Heart right ventricle (tissue), 16 donors: ENCODE measurements at regions not wholly inside any gene's neighbourhood (a gene's known extent, or its start where the extent isn't known, plus 50 kb on each side); places are given as distances from the start of the nearest gene placed in this dataset.

ENCODE experiments used
- ATAC-seq, 8 donors: fragments of 200-7000 bp; cut with Tn5 transposase; one replicate each; pipeline ENCODE4 v1.9.1; 2020; ENCODE audit warnings: mild to moderate bottlenecking in 8 of 8, moderate library complexity in 8 of 8, moderate number of reproducible peaks in 1 of 8
- DNase-seq, 2 donors: peaks; one replicate each; pipeline ENCODE4 v3.0.0-alpha.2; 2020
- H3K27ac ChIP-seq, 10 donors: fragments of 200-600 bp; sonication (generic) in 2 of 10; one replicate each; pipeline versions ENCODE4 v1.5.0 to v1.8.0; 2020 to 2022; ENCODE audit warnings: mild to moderate bottlenecking in 3 of 10
- H3K27me3 ChIP-seq, 7 donors: fragments of 200-600 bp; one replicate each; pipeline ENCODE4 v1.8.0; 2021 to 2022; ENCODE audit warnings: mild to moderate bottlenecking in 2 of 7
- H3K36me3 ChIP-seq, 9 donors: fragments of 200-600 bp; sonication (generic) in 1 of 9; one replicate each; pipeline versions ENCODE4 v1.5.0 to v1.8.0; 2020 to 2022; ENCODE audit warnings: mild to moderate bottlenecking in 2 of 9
- H3K4me1 ChIP-seq, 9 donors: fragments of 200-600 bp; sonication (generic) in 1 of 9; one replicate each; pipeline versions ENCODE4 v1.5.0 to v1.8.0; 2020 to 2022; ENCODE audit warnings: mild to moderate bottlenecking in 4 of 9
- H3K4me3 ChIP-seq, 10 donors: fragments of 200-600 bp; sonication (generic) in 2 of 10; one replicate each; pipeline versions ENCODE4 v1.5.0 to v1.8.0; 2020 to 2022; ENCODE audit warnings: mild to moderate bottlenecking in 7 of 10, moderate library complexity in 2 of 10
- H3K9me3 ChIP-seq, 11 donors: fragments of 200-600 bp in 10 of 11; sonication (generic) in 2 of 11; one replicate each; pipeline versions ENCODE4 v1.5.0 to v1.8.0; 2013 to 2022; ENCODE audit warnings: mild to moderate bottlenecking in 2 of 11, control low read depth in 1 of 11, moderate library complexity in 1 of 11
- CTCF ChIP-seq, 9 donors: fragments of 200-600 bp; sonication (generic) in 2 of 9; IDR thresholded peaks; one replicate each; pipeline versions ENCODE4 v1.5.0 to v1.8.0; 2021 to 2022; ENCODE audit warnings: antibody characterized with exemption in 9 of 9, mild to moderate bottlenecking in 5 of 9, moderate library complexity in 1 of 9
- WGBS, 2 donors: extraction: QIAGEN DNeasy Blood & Tissue Kit; methylation state at CpG; one replicate each; pipeline ENCODE4 v1.1.7; 2013; ENCODE audit warnings: inconsistent platforms in 1 of 2; 5-methylcytosine and 5-hydroxymethylcytosine counted together
- intact Hi-C, 10 donors: fragments of 100-400 bp; cut with DNase I; formaldehyde crosslinking; loops; one replicate each; pipeline versions ENCODE4 v1.11.1 to v1.14.2; 2022
- donor health status: Arrhythmogenic right ventricular cardiomyopathy.
- donor health status: ischemic (EF 13 %, LVEDD 7.1; RV severe dilation, severe dysfunction).
- donor health status: healthy with polysubstance abuse.
- donor health status: DM: no; HTN: yes; CAD: no.
- donor health status: DM: no; HTN: no; CAD: no.
- donor health status: ischemic (EF 25% LVEDD 6.9; RV normal size, moderate dysfunction).
- donor health status: ischemic (EF 25% LVEDD 5.7; RV mildly dilated, moderate dysfunction).
- donor health status: healthy.
- donor health status: DM: yes; HTN: yes; CAD: no.
- donor health status: Ischemic cardiomyopathy.
- donor health status: ischemic (EF 35%, LVEDD 5.7; RV mildly dilated, moderate dysfunction).
- donor health status: nonischemic (EF 11% LVEDD 7.7; RV severe dilation, severe dysfunction).
- donor health status: DM: yes; HTN: yes; CAD: no.
- donor health status: PGD.
- donor health status: ischemic (EF 29% LVEDD 5.4; RV normal size, mild dysfunction).
- donor health status: nonischemic (EF 23%, LVEDD 6.1; RV moderate dilation, normal function).

- H3K36me3 ChIP-seq: no peaks in the 10 kb centered on the region
- no peaks in the 10 kb centered on the region for H3K9me3 ChIP-seq
- DNase-seq (no peak), ATAC-seq (no peak)
- no peaks in the 10 kb centered on the region for H3K27me3 ChIP-seq
- no peaks in the 10 kb centered on the region for H3K4me1 ChIP-seq
- 63 to 68% methylated on average over 1 of the region's 1 CpG for WGBS, 2 donors
- no peak for TF ChIP-seq CTCF (IDR thresholded peaks at IDR 0.05)
- H3K27ac ChIP-seq: no peak overlapping the region
- H3K4me3 ChIP-seq: no peak overlapping the region
- intact Hi-C loops: no loop called here
These were observed 190.1 kb downstream of the ZIC4 start for GRCh38 chr3:147216143-147216673.

- H3K27ac ChIP-seq: no peak overlapping the region
- H3K4me3 ChIP-seq: no peak overlapping the region
- DNase-seq: no peak
- no peaks in the 10 kb centered on the region for H3K9me3 ChIP-seq
- intact Hi-C loops: no loop called here
- no peak for ATAC-seq
- no peaks in the 10 kb centered on the region for H3K4me1 ChIP-seq
- H3K36me3 ChIP-seq: no peaks in the 10 kb centered on the region
- H3K27me3 ChIP-seq: no peaks in the 10 kb centered on the region
- no peak for TF ChIP-seq CTCF (IDR thresholded peaks at IDR 0.05)
These were observed 190.7 kb downstream of the ZIC4 start for GRCh38 chr3:147215660-147216059.

GRCh38 chr3:147213633-147214032, 192.7 kb downstream of the ZIC4 start:
- no peak overlapping the region for H3K4me3 ChIP-seq
- TF ChIP-seq CTCF (IDR thresholded peaks at IDR 0.05): no peak
- ATAC-seq (no peak), DNase-seq (no peak)
- no peaks in the 10 kb centered on the region for H3K27me3 ChIP-seq
- H3K27ac ChIP-seq: no peak overlapping the region
- intact Hi-C loops: no loop called here
- peaks cover 0 to 6% (median 0%) of the 10 kb centered on the region in 11 donors for H3K9me3 ChIP-seq
- WGBS, 2 donors: 90 to 92% methylated on average over 2 of the region's 2 CpGs
- no peaks in the 10 kb centered on the region for H3K4me1 ChIP-seq
- H3K36me3 ChIP-seq: no peaks in the 10 kb centered on the region

- no peaks in the 10 kb centered on the region for H3K4me1 ChIP-seq
- no peak for TF ChIP-seq CTCF (IDR thresholded peaks at IDR 0.05)
- H3K4me3 ChIP-seq: no peak overlapping the region
- no peak overlapping the region for H3K27ac ChIP-seq
- ATAC-seq (no peak), DNase-seq (no peak)
- peaks cover 0 to 27% (median 0%) of the 10 kb centered on the region in 11 donors for H3K9me3 ChIP-seq
- intact Hi-C loops: no loop called here
- no peaks in the 10 kb centered on the region for H3K27me3 ChIP-seq
- H3K36me3 ChIP-seq: no peaks in the 10 kb centered on the region
These were observed 195.7 kb downstream of the ZIC4 start for GRCh38 chr3:147210676-147211075.
